Psoas muscle (tissue), 7 donors: ENCODE measurements at regions not wholly inside any gene's neighbourhood (a gene's known extent, or its start where the extent isn't known, plus 50 kb on each side); places are given as distances from the start of the nearest gene placed in this dataset.

Experiments used
- ATAC-seq, 4 donors: fragments of 200-7000 bp; cut with Tn5 transposase; one replicate each; pipeline ENCODE4 v1.9.1; 2020; ENCODE audit warnings: moderate library complexity in 3 of 4, mild to moderate bottlenecking in 2 of 4
- DNase-seq, 2 donors: peaks; one replicate each; pipeline ENCODE4 v3.0.0-alpha.2; 2020
- H3K27ac ChIP-seq: fragments of 200-600 bp; one replicate; pipeline ENCODE4 v1.8.0; 2022
- H3K27me3 ChIP-seq, 3 donors: fragments of 200-600 bp in 1 of 3; one replicate each; pipeline versions ENCODE4 v1.6.1 to v1.8.0; 2013 to 2022; ENCODE audit warnings: low read length in 2 of 3, mild to moderate bottlenecking in 2 of 3, moderate library complexity in 1 of 3; ENCODE audit not compliant: insufficient read depth in 3 of 3
- H3K36me3 ChIP-seq, 2 donors: fragments of 200-600 bp in 1 of 2; one replicate each; pipeline versions ENCODE4 v1.6.1 to v1.8.0; 2013 to 2022; ENCODE audit warnings: low read depth in 1 of 2, mild to moderate bottlenecking in 1 of 2, moderate library complexity in 1 of 2; ENCODE audit not compliant: insufficient read depth in 1 of 2
- H3K4me1 ChIP-seq: fragments of 200-600 bp; one replicate; pipeline ENCODE4 v1.8.0; 2022
- H3K4me3 ChIP-seq: fragments of 200-600 bp; one replicate; pipeline ENCODE4 v1.8.0; 2022; ENCODE audit warnings: mild to moderate bottlenecking
- H3K9me3 ChIP-seq: fragments of 200-600 bp; one replicate; pipeline ENCODE4 v1.8.0; 2022
- CTCF ChIP-seq: fragments of 200-600 bp; IDR thresholded peaks from one replicate; pipeline ENCODE4 v1.8.0; 2022; ENCODE audit warnings: antibody characterized with exemption
- WGBS, 3 donors: extraction: QIAGEN DNeasy Blood & Tissue Kit; methylation state at CpG; one replicate each; pipeline versions ENCODE4 v1.1.6 to v1.1.7; 2013; 5-methylcytosine and 5-hydroxymethylcytosine counted together
- intact Hi-C, 2 donors: fragments of 100-400 bp; cut with DNase I; formaldehyde crosslinking; loops; one replicate each; pipeline versions ENCODE4 v1.11.0 to v1.14.2; 2022
- donor health status: healthy with polysubstance abuse.
- donor health status: DM: no; HTN: no; CAD: no; lungs with moderate emphysema.
- donor health status: Bipolar disorder and iron deficiency.
- donor health status: healthy.
- donor health status: DM: yes; HTN: yes; CAD: no.
- donor health status: DM: no; HTN: no; CAD: no.
- donor health status: DM: yes; HTN: yes; CAD: no.

DNA sequence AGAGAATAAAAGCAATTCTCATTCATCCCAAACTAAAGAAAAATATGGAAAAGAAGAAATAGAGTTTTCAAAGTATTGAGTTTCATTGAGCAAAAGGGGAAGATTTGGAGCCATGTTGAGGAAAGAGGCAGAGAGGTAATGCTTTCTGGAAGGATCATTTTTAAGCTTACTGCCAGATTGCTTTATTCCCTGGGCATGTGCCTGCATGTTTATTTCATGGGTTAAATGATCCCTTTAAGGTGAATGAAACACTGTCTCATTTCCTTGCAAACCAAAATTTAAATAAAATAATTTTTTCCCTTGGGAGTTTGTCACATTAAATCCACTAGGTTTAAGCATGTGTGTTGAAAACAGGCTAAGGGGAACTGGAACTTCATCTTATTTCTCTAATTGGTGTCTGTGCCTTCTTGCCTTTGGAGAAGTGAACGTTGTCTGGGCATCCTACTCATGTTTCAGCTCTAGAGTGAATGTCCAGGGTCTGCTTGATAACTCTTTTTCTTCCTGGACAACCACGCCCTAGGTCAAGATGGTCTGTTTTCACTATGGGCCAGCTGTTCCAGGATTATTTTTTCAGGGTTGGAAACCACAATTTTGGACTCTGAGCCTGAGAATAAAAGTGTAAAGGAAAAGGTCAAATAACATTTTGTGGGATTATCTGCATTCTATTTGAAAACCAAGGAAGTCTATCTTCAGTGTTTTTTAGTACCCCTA, 114.1 kb upstream of the ELL2 start:
- WGBS, 3 donors = 42 to 57% (median 46%) methylated on average over 2 of the region's 2 CpGs
- no peak for TF ChIP-seq CTCF
- H3K27ac ChIP-seq = no peak overlapping the region
- intact Hi-C loops = loop anchor here in 1 of 2 donors (10.0 kb wide), 1 partner anchor 111 kb away; the partner anchor contains the start of gene ELL2
- ATAC-seq (no peak), DNase-seq (no peak)
- no peaks in the 10 kb centered on the region for H3K36me3 ChIP-seq
- no peak overlapping the region for H3K4me3 ChIP-seq
- no peaks in the 10 kb centered on the region for H3K27me3 ChIP-seq
- no peaks in the 10 kb centered on the region for H3K9me3 ChIP-seq
- peaks cover 22% of the 10 kb centered on the region for H3K4me1 ChIP-seq

DNA sequence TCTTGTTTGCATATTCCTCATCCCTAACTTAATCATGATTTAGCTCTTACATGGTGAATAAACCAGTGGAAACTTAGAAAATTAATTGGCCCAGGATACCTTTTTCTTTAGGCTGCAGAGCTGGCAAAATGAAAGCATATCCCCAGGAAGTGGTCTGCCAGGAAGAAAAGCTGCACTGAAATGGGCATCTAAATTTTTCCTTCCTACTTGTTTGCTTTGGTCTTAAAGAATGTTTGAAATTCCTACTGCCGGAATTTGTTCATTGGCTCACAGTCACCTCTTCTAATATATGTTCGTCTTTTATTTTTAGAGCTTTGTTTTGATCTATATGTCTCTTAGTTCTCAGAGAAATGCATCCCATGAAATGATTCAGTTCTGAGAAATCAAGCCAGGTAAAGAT, 113.2 kb upstream of the ELL2 start:
- no peak for TF ChIP-seq CTCF
- intact Hi-C loops = loop anchor here in 1 of 2 donors (5.0 to 10.0 kb wide), 2 partner anchors 43 to 110 kb away; partner anchors contain the start of gene ELL2
- H3K9me3 ChIP-seq = no peaks in the 10 kb centered on the region
- H3K36me3 ChIP-seq = no peaks in the 10 kb centered on the region
- ATAC-seq (no peak), DNase-seq (no peak)
- H3K27me3 ChIP-seq = no peaks in the 10 kb centered on the region
- H3K4me1 ChIP-seq = peaks cover 14% of the 10 kb centered on the region
- WGBS, 3 donors = 67% methylated on average over 2 of the region's 2 CpGs
- H3K4me3 ChIP-seq = no peak overlapping the region
- H3K27ac ChIP-seq = no peak overlapping the region

GRCh38 chr5:96074460-96074859, 112.8 kb upstream of the ELL2 start:
- Histone ChIP-seq H3K27me3 (no peaks in the 10 kb centered on the region), H3K36me3 (no peaks in the 10 kb centered on the region), H3K27ac (no peak overlapping the region), H3K9me3 (no peaks in the 10 kb centered on the region), H3K4me1 (peaks cover 10% of the 10 kb centered on the region), H3K4me3 (no peak overlapping the region)
- 85 to 87% (median 86%) methylated on average over 1 of the region's 1 CpG for WGBS, 3 donors
- TF ChIP-seq CTCF = no peak
- no peak for ATAC-seq
- no peak for DNase-seq
- intact Hi-C loops = loop anchor here in 1 of 2 donors (5.0 to 10.0 kb wide), 2 partner anchors 42 to 110 kb away; partner anchors contain the start of gene ELL2

DNA sequence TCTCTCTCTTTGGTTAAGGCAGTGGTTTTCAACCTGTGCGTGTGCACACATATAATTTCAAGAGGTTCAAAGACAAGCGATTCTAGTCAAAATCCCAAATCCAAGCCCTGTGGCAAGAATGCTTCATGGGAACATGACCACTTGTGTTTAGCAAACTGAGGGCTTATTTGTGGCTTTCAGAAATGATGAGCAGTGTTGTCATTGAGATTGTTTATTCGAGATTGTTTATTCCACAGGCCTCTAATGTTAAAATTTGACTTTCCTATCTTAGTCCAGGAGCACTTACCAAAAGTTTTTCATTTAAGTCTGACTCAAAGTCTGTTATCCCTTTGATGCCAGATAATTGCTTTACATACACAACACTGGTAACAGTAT, 111.1 kb upstream of the ELL2 start:
- Histone ChIP-seq H3K4me3 (no peak overlapping the region), H3K27ac (no peak overlapping the region), H3K36me3 (no peaks in the 10 kb centered on the region), H3K9me3 (no peaks in the 10 kb centered on the region), H3K27me3 (no peaks in the 10 kb centered on the region), H3K4me1 (no peaks in the 10 kb centered on the region)
- TF ChIP-seq CTCF = no peak
- intact Hi-C loops = loop anchor here in 1 of 2 donors (5.0 to 10.0 kb wide), 2 partner anchors 40 to 108 kb away; partner anchors contain the start of gene ELL2
- WGBS, 3 donors = 86 to 95% (median 92%) methylated on average over 3 of the region's 3 CpGs
- DNase-seq (no peak), ATAC-seq (no peak)
